ENCODE measurements at regions not wholly inside any gene's neighbourhood (a gene's known extent, or its start where the extent isn't known, plus 50 kb on each side); places are given as distances from the start of the nearest gene placed in this dataset.
"Not testable (repeated sequence)": the region's sequence is repeated elsewhere in the genome, so short reads cannot be mapped to it uniquely, and the experiment has no call there.

- H3K36me3 ChIP-seq (ENCODE audit: insufficient read depth, low read length); H3K9me3 ChIP-seq (ENCODE audit: insufficient read depth, low read depth, low read length); H3K27ac ChIP-seq (ENCODE audit: low read depth, low read length); H3K4me3 ChIP-seq (ENCODE audit: low read length); H3K4me1 ChIP-seq (ENCODE audit: insufficient read depth, low read length); H3K27me3 ChIP-seq (ENCODE audit: insufficient read depth, low read length); H3K9ac ChIP-seq (ENCODE audit: low read depth, low read length): not testable (repeated sequence)
- 86% methylated on average over 1 of the region's 5 CpGs for WGBS
These were observed 2976.1 kb upstream of the TEKT4 start for GRCh38 chr2:91895091-91895490.

GRCh38 chr2:91917602-91918001 is 2953.6 kb upstream of the TEKT4 start:
- not testable (repeated sequence) for H3K4me3 ChIP-seq (ENCODE audit: low read length); H3K36me3 ChIP-seq (ENCODE audit: insufficient read depth, low read length); H3K9ac ChIP-seq (ENCODE audit: low read depth, low read length); H3K27me3 ChIP-seq (ENCODE audit: insufficient read depth, low read length); H3K4me1 ChIP-seq (ENCODE audit: insufficient read depth, low read length); H3K27ac ChIP-seq (ENCODE audit: low read depth, low read length)
- peaks cover 21% of the 10 kb centered on the region for H3K9me3 ChIP-seq (ENCODE audit: insufficient read depth, low read depth, low read length)
- WGBS, result no CpG with 5 or more reads among the region's 1 CpG
